Sigmoid colon (tissue), 6 donors: ENCODE measurements at regions not wholly inside any gene's neighbourhood (a gene's known extent, or its start where the extent isn't known, plus 50 kb on each side); places are given as distances from the start of the nearest gene placed in this dataset.

Experiments
- DNase-seq: peaks from one replicate; pipeline ENCODE4 v3.0.0-alpha.2; 2019
- H3K27ac ChIP-seq, 4 donors: fragments of 200-600 bp; sonication (generic); one replicate each; pipeline ENCODE4 v1.5.1; 2016 to 2019; ENCODE audit warnings: mild to moderate bottlenecking in 1 of 4
- H3K27me3 ChIP-seq, 3 donors: fragments of 200-600 bp; sonication (generic); one replicate each; pipeline ENCODE4 v1.5.1; 2019; ENCODE audit warnings: mild to moderate bottlenecking in 1 of 3
- H3K36me3 ChIP-seq, 4 donors: fragments of 200-600 bp; sonication (generic); one replicate each; pipeline ENCODE4 v1.5.1; 2016 to 2019
- H3K4me1 ChIP-seq, 4 donors: fragments of 200-600 bp; sonication (generic); one replicate each; pipeline ENCODE4 v1.5.1; 2017 to 2019
- H3K4me3 ChIP-seq, 4 donors: fragments of 200-600 bp; sonication (generic); one replicate each; pipeline ENCODE4 v1.5.1; 2017 to 2019; ENCODE audit warnings: mild to moderate bottlenecking in 2 of 4, moderate library complexity in 1 of 4
- H3K9me3 ChIP-seq, 4 donors: fragments of 200-600 bp in 3 of 4; sonication (generic) in 3 of 4; one replicate each; pipeline versions ENCODE4 v1.5.1 to v1.6.1; 2013 to 2019
- CTCF ChIP-seq, 4 experiments: fragments of 450-650 bp in 3 of 4; fragments of 200-600 bp in 1 of 4; IDR thresholded peaks; one replicate each; pipeline ENCODE4 v1.5.1; 2016 to 2019; ENCODE audit warnings: antibody characterized with exemption in 4 of 4, mild to moderate bottlenecking in 3 of 4, moderate library complexity in 2 of 4
- EP300 ChIP-seq, 4 donors: sonication (generic); formaldehyde crosslinking; IDR thresholded peaks; one replicate each; pipeline ENCODE4 v1.6.1; 2017; ENCODE audit warnings: antibody characterized with exemption in 4 of 4
- POLR2A ChIP-seq, 2 donors: fragments of 450-650 bp; IDR thresholded peaks; one replicate each; pipeline ENCODE4 v1.6.1; 2016; ENCODE audit warnings: antibody characterized with exemption in 2 of 2, mild to moderate bottlenecking in 2 of 2, moderate library complexity in 2 of 2
- POLR2AphosphoS5 ChIP-seq, 4 donors: sonication (generic); formaldehyde crosslinking; IDR thresholded peaks; one replicate each; pipeline ENCODE4 v1.6.1; 2017; ENCODE audit warnings: antibody characterized with exemption in 4 of 4
- WGBS, 2 donors: extraction: QIAGEN DNeasy Blood & Tissue Kit; methylation state at CpG; one replicate each; pipeline ENCODE4 v1.1.7; 2013; 5-methylcytosine and 5-hydroxymethylcytosine counted together
- intact Hi-C: fragments of 100-400 bp; cut with DNase I; formaldehyde crosslinking; loops from one replicate; pipeline ENCODE4 v1.15.1; 2023
- donor health status: healthy with polysubstance abuse.
- donor health status: healthy.

GRCh38 chr14:22232486-22232885 is 356.5 kb downstream of the DAD1 start:
- no peak overlapping the region for H3K27ac ChIP-seq
- no peaks in the 10 kb centered on the region for H3K27me3 ChIP-seq
- intact Hi-C loops: no loop called here
- no peak for DNase-seq
- H3K9me3 ChIP-seq: peaks cover 0 to 6% (median 0%) of the 10 kb centered on the region in 4 donors
- H3K36me3 ChIP-seq: no peaks in the 10 kb centered on the region
- TF ChIP-seq POLR2A (IDR thresholded peaks at IDR 0.05) (no peak), CTCF (IDR thresholded peaks at IDR 0.05) (no peak), EP300 (IDR thresholded peaks at IDR 0.05) (no peak), POLR2AphosphoS5 (IDR thresholded peaks at IDR 0.05) (no peak)
- H3K4me3 ChIP-seq: no peak overlapping the region
- H3K4me1 ChIP-seq: no peaks in the 10 kb centered on the region

DNA sequence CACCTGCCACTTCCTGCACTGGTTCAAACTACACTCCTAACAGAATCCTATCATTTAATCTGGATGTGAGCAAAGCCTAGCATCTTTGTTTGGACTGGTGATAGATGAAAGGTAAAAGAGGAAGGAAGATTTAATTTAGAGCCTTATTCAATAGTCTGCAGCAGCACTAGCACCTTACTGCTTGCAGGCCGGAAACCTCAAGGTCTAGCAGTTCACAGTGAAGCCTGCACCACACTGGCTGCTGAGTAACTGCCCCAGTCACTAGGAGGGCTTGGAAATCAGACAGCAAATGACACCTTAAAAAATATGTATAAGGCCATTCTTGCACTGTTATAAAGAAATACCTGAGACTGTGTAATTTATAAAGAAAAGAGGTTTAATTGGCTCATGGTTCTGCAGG is 358.0 kb downstream of the DAD1 start:
- H3K4me3 ChIP-seq: no peak overlapping the region
- DNase-seq: no peak
- no peaks in the 10 kb centered on the region for H3K36me3 ChIP-seq
- TF ChIP-seq CTCF (IDR thresholded peaks at IDR 0.05): no peak
- no peak for TF ChIP-seq EP300 (IDR thresholded peaks at IDR 0.05)
- no peak for TF ChIP-seq POLR2AphosphoS5 (IDR thresholded peaks at IDR 0.05)
- TF ChIP-seq POLR2A (IDR thresholded peaks at IDR 0.05): no peak
- H3K27me3 ChIP-seq: no peaks in the 10 kb centered on the region
- 52 to 85% methylated on average over 1 of the region's 1 CpG for WGBS, 2 donors
- intact Hi-C loops: no loop called here
- H3K4me1 ChIP-seq: peaks cover 0 to 3% (median 0%) of the 10 kb centered on the region in 4 donors
- H3K27ac ChIP-seq: no peak overlapping the region
- H3K9me3 ChIP-seq: peaks cover 0 to 6% (median 0%) of the 10 kb centered on the region in 4 donors

DNA sequence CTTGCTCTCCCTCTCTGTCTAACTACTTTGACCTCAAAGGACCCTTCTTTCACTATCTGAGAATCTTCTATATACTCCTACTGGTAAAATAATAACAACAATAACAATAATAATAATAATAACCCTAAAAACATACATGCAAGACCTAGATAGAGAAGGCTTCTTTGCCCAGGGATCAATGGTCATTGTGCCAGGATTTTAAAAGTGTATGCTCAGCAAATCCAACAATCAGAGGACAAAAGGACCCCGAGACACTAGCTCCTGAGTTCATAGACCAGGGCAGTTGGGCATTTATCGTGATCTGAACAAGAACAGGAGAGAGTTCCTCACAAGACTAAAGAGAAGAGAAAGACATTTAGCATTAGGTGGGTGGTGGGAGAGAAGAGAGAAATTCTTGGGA is 358.5 kb downstream of the DAD1 start:
- H3K4me3 ChIP-seq: no peak overlapping the region
- intact Hi-C loops: no loop called here
- no peaks in the 10 kb centered on the region for H3K36me3 ChIP-seq
- peaks cover 0 to 8% (median under 1%) of the 10 kb centered on the region in 4 donors for H3K4me1 ChIP-seq
- H3K27me3 ChIP-seq: no peaks in the 10 kb centered on the region
- H3K27ac ChIP-seq: no peak overlapping the region
- no peak for DNase-seq
- peaks cover 0 to 6% (median 0%) of the 10 kb centered on the region in 4 donors for H3K9me3 ChIP-seq
- WGBS, 2 donors: 88 to 96% methylated on average over 2 of the region's 2 CpGs
- no peak for TF ChIP-seq POLR2A (IDR thresholded peaks at IDR 0.05)
- TF ChIP-seq POLR2AphosphoS5 (IDR thresholded peaks at IDR 0.05): no peak
- TF ChIP-seq CTCF (IDR thresholded peaks at IDR 0.05): no peak
- no peak for TF ChIP-seq EP300 (IDR thresholded peaks at IDR 0.05)

- Histone ChIP-seq H3K4me1 (peaks cover 0 to 11% (median 2%) of the 10 kb centered on the region in 4 donors), H3K36me3 (no peaks in the 10 kb centered on the region), H3K27me3 (no peaks in the 10 kb centered on the region), H3K27ac (no peak overlapping the region), H3K4me3 (no peak overlapping the region), H3K9me3 (no peaks in the 10 kb centered on the region)
- intact Hi-C loops: no loop called here
- no peak for TF ChIP-seq POLR2AphosphoS5 (IDR thresholded peaks at IDR 0.05)
- no peak for TF ChIP-seq EP300 (IDR thresholded peaks at IDR 0.05)
- no peak for TF ChIP-seq CTCF (IDR thresholded peaks at IDR 0.05)
- no peak for TF ChIP-seq POLR2A (IDR thresholded peaks at IDR 0.05)
- 89 to 96% methylated on average over 4 of the region's 4 CpGs for WGBS, 2 donors
- no peak for DNase-seq
Measured at GRCh38 chr14:22227084-22227483, 361.9 kb downstream of the DAD1 start.

DNA sequence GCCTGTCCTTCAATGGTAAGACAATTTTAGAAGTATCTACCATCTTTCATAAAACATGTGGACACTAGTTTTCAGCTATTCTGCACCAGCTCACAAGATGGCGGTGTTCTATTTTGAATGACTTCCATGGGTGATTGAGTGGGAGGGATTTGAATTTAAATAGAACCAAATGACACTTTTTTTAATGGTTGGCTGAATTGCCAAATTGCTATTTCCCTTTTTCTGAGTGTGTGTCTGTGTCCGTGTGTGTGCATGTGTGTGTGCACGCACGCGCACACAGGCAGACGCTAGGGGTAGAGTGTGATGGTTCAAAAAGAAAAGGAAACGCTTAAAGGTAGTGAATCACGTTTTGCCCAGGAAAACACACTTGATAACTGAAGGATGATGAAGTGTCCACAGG is 362.6 kb downstream of the DAD1 start:
- H3K9me3 ChIP-seq: no peaks in the 10 kb centered on the region
- no peak overlapping the region for H3K4me3 ChIP-seq
- no peak for DNase-seq
- intact Hi-C loops: no loop called here
- no peak overlapping the region for H3K27ac ChIP-seq
- H3K36me3 ChIP-seq: no peaks in the 10 kb centered on the region
- TF ChIP-seq POLR2A (IDR thresholded peaks at IDR 0.05) (no peak), EP300 (IDR thresholded peaks at IDR 0.05) (no peak), POLR2AphosphoS5 (IDR thresholded peaks at IDR 0.05) (no peak), CTCF (IDR thresholded peaks at IDR 0.05) (no peak)
- peaks cover 0 to 11% (median 2%) of the 10 kb centered on the region in 4 donors for H3K4me1 ChIP-seq
- no peaks in the 10 kb centered on the region for H3K27me3 ChIP-seq
- 58 to 86% methylated on average over 8 of the region's 8 CpGs for WGBS, 2 donors
